Endothelial cell of umbilical vein (primary cell): ENCODE measurements at regions not wholly inside any gene's neighbourhood (a gene's known extent, or its start where the extent isn't known, plus 50 kb on each side); places are given as distances from the start of the nearest gene placed in this dataset.
"Not testable (repeated sequence)": the region's sequence is repeated elsewhere in the genome, so short reads cannot be mapped to it uniquely, and the experiment has no call there.

Experiments
- BruUV-seq: library from RNA; stranded (reverse); fragments of 400-500 nt; replicated peaks from 2 replicates; lab custom pipeline; 2021; lab: Mats Ljungman, UMichigan
- CTCF ChIA-PET: fragments of 300-600, 350-600 bp; sonication (Branson Sonifier 250); formaldehyde crosslinking; loops from one replicate; lab custom pipeline; 2021; ENCODE audit warnings: antibody characterized with exemption, inconsistent platforms; lab: Charles Lee
- POLR2A ChIA-PET: fragments of 300-600, 350-600 bp; sonication (Branson Sonifier 250); formaldehyde crosslinking; loops from one replicate; lab custom pipeline; 2021; ENCODE audit warnings: antibody characterized with exemption, inconsistent platforms; lab: Charles Lee
- DNase-seq: peaks from one replicate; pipeline ENCODE4 v3.0.0-alpha.2; 2011; ENCODE audit warnings: low read depth, low spot score
- FAIRE-seq: peaks from 2 replicates; lab custom pipeline; 2011; peaks lifted over from hg19 to GRCh38; lab: Jason Lieb, UNC
- H2AFZ ChIP-seq: 2 replicates; pipeline ENCODE4 v1.6.0; 2012; ENCODE audit warnings: low read depth, low read length, control low read depth, inconsistent platforms
- H3K27ac ChIP-seq: 2 replicates; pipeline ENCODE4 v1.5.1; 2011; ENCODE audit warnings: low read depth, mild to moderate bottlenecking, control low read depth, low read length, moderate library complexity; ENCODE audit not compliant: insufficient read depth
- H3K27me3 ChIP-seq, 2 experiments: 2 replicates each; pipeline versions ENCODE4 v1.6.0 to v1.6.1; 2011; ENCODE audit warnings: low read length in 2 of 2, mixed read lengths in 1 of 2; ENCODE audit not compliant: control insufficient read depth in 2 of 2, insufficient read depth in 2 of 2
- H3K36me3 ChIP-seq, 2 experiments: 2 replicates in 1 of 2; 3 replicates in 1 of 2; pipeline ENCODE4 v1.5.1; 2011; ENCODE audit warnings: low read length in 2 of 2, mild to moderate bottlenecking in 1 of 2, moderate library complexity in 1 of 2; ENCODE audit not compliant: control insufficient read depth in 2 of 2, insufficient read depth in 2 of 2; ENCODE audit errors: extremely low read depth in 1 of 2
- H3K4me1 ChIP-seq: 3 replicates; pipeline ENCODE4 v1.5.1; 2011; ENCODE audit warnings: mild to moderate bottlenecking, low read length; ENCODE audit not compliant: control insufficient read depth, insufficient read depth; ENCODE audit errors: extremely low read depth
- H3K4me2 ChIP-seq: 2 replicates; pipeline ENCODE4 v1.6.1; 2011; ENCODE audit warnings: low read length, control low read depth, mixed read lengths; ENCODE audit not compliant: insufficient read depth
- H3K4me3 ChIP-seq, 3 experiments: fragments of 200-600 bp in 1 of 3; sonication (generic), shearing (Covaris generic) in 1 of 3; replicated peaks in 1 of 3; 2 replicates each; pipeline ENCODE4 v1.5.1; 2011 to 2016; ENCODE audit warnings: control low read depth in 3 of 3, low read length in 3 of 3, mild to moderate bottlenecking in 2 of 3, inconsistent platforms in 1 of 3, low read depth in 1 of 3, moderate library complexity in 1 of 3; ENCODE audit not compliant: insufficient read depth in 1 of 3
- H3K79me2 ChIP-seq: 2 replicates; pipeline ENCODE4 v1.6.0; 2012; ENCODE audit warnings: low read length, inconsistent platforms; ENCODE audit not compliant: control insufficient read depth, insufficient read depth
- H3K9ac ChIP-seq: replicated peaks from 2 replicates; pipeline ENCODE3; 2011; ENCODE audit warnings: low read length, control low read depth; ENCODE audit not compliant: insufficient read depth; ENCODE audit errors: extremely low read depth
- H3K9me1 ChIP-seq: replicated peaks from 3 replicates; pipeline ENCODE4 v1.6.0; 2011; ENCODE audit warnings: mild to moderate bottlenecking, low read length; ENCODE audit not compliant: control insufficient read depth, insufficient read depth; ENCODE audit errors: extremely low read depth
- H3K9me3 ChIP-seq: replicated peaks from 2 replicates; pipeline ENCODE4 v1.5.1; 2012; ENCODE audit warnings: low read length, inconsistent platforms; ENCODE audit not compliant: control insufficient read depth, insufficient read depth
- H4K20me1 ChIP-seq: replicated peaks from 2 replicates; pipeline ENCODE3; 2011; ENCODE audit warnings: mild to moderate bottlenecking, low read length; ENCODE audit not compliant: control insufficient read depth, insufficient read depth; ENCODE audit errors: extremely low read depth
- EZH2 ChIP-seq: IDR thresholded peaks from 2 replicates; pipeline ENCODE4 v1.6.1; 2012; ENCODE audit warnings: borderline replicate concordance, low read depth, mild to moderate bottlenecking, moderate library complexity, low read length, inconsistent platforms; ENCODE audit not compliant: severe bottlenecking
- FOS ChIP-seq: IDR thresholded peaks from 2 replicates; pipeline ENCODE4 v1.6.1; 2011; ENCODE audit warnings: mild to moderate bottlenecking, low read length, moderate library complexity, borderline replicate concordance; ENCODE audit not compliant: insufficient read depth
- GATA2 ChIP-seq: IDR thresholded peaks from 2 replicates; pipeline ENCODE4 v1.7.0; 2011; ENCODE audit warnings: low read depth, mild to moderate bottlenecking, moderate library complexity, mixed read lengths, low read length; ENCODE audit not compliant: insufficient read length, insufficient read depth
- JUN ChIP-seq: IDR thresholded peaks from 2 replicates; pipeline ENCODE4 v1.6.1; 2011; ENCODE audit warnings: borderline replicate concordance, low read depth; ENCODE audit not compliant: insufficient read length, insufficient read depth
- MYC ChIP-seq: IDR thresholded peaks from one replicate; pipeline ENCODE4 v1.6.1; 2011; ENCODE audit warnings: mild to moderate bottlenecking, low read depth, low read length
- POLR2A ChIP-seq: IDR thresholded peaks from 2 replicates; pipeline ENCODE4 v1.6.1; 2012; ENCODE audit warnings: low read depth, mild to moderate bottlenecking, control low read depth, low read length
- POLR2AphosphoS5 ChIP-seq: IDR thresholded peaks from 2 replicates; pipeline ENCODE4 v1.6.1; 2012; ENCODE audit warnings: low read depth, mild to moderate bottlenecking, control low read depth, low read length, moderate library complexity; ENCODE audit not compliant: insufficient read depth
- dilution Hi-C: fragments of 300-500 bp; cut with MboI; formaldehyde crosslinking; loops from one replicate; pipeline ENCODE4 v1.15.0; 2019; ENCODE audit warnings: low sequenced_read_pairs; ENCODE audit not compliant: extremely low pct_ligation_motif_present
- intact Hi-C: fragments of 100-400 bp; cut with micrococcal nuclease; formaldehyde crosslinking; loops from one replicate; pipeline ENCODE4 v1.10.0; 2022
- TF ChIP-seq, protein P1 (sequence below): IDR thresholded peaks from 2 replicates; pipeline ENCODE4 v1.6.1; 2011; ENCODE audit not compliant: insufficient read depth, insufficient read length
- TF ChIP-seq, protein P2 (sequence below), 2 donors: IDR thresholded peaks; 1 replicate in 1 of 2; 2 replicates in 1 of 2; pipeline ENCODE4 v1.5.1; 2011; ENCODE audit warnings: low read length in 2 of 2, mild to moderate bottlenecking in 2 of 2, moderate library complexity in 2 of 2, control low read depth in 1 of 2, inconsistent platforms in 1 of 2, low read depth in 1 of 2; ENCODE audit not compliant: insufficient read depth in 1 of 2; ENCODE audit errors: extremely low read depth in 1 of 2

DNA sequence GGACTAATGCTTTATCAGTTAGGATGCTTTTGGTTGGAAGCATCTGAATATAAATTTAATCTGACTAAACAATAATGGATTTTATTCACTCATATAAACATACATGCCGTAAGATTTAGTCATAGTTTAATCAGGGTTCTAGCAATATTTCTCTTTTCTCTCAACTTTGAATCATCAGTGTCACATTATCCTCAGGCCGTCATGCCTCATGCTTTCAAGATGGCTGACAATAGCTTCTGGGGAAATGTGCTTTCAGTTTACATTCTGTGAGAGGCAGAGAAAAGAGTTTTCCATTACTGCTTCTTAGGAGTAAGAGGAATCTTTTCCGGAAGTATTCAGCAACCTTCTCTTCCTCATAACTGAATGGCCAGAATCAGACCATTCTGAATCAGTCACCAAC lies 162.2 kb downstream of the GJA1 start:
- no peak for TF ChIP-seq FOS
- TF ChIP-seq EZH2 = no peak
- TF ChIP-seq, protein P1, sequence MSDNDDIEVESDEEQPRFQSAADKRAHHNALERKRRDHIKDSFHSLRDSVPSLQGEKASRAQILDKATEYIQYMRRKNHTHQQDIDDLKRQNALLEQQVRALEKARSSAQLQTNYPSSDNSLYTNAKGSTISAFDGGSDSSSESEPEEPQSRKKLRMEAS = no peak
- TF ChIP-seq GATA2 = no peak
- no peak for TF ChIP-seq JUN
- TF ChIP-seq POLR2A = no peak
- TF ChIP-seq MYC = no peak
- no peak for TF ChIP-seq POLR2AphosphoS5
- TF ChIP-seq, protein P2, sequence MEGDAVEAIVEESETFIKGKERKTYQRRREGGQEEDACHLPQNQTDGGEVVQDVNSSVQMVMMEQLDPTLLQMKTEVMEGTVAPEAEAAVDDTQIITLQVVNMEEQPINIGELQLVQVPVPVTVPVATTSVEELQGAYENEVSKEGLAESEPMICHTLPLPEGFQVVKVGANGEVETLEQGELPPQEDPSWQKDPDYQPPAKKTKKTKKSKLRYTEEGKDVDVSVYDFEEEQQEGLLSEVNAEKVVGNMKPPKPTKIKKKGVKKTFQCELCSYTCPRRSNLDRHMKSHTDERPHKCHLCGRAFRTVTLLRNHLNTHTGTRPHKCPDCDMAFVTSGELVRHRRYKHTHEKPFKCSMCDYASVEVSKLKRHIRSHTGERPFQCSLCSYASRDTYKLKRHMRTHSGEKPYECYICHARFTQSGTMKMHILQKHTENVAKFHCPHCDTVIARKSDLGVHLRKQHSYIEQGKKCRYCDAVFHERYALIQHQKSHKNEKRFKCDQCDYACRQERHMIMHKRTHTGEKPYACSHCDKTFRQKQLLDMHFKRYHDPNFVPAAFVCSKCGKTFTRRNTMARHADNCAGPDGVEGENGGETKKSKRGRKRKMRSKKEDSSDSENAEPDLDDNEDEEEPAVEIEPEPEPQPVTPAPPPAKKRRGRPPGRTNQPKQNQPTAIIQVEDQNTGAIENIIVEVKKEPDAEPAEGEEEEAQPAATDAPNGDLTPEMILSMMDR (IDR thresholded peaks at IDR 0.05; ENCODE audit: extremely low read depth in 1 of 2, insufficient read depth in 1 of 2, low read depth in 1 of 2, low read length in 2 of 2) = no peak
- no TSS peak for BruUV-seq
- FAIRE-seq (no peak), DNase-seq (no peak)
- Histone ChIP-seq H3K4me3 (no peak overlapping the region), H3K9me1 (no peaks in the 10 kb centered on the region), H4K20me1 (no peaks in the 10 kb centered on the region), H3K4me2 (no peak overlapping the region), H2AFZ (peak overlapping the region; percentile 7), H3K36me3 (no peaks in the 10 kb centered on the region), H3K9ac (no peak overlapping the region), H3K4me1 (no peaks in the 10 kb centered on the region), H3K9me3 (no peaks in the 10 kb centered on the region), H3K79me2 (no peaks in the 10 kb centered on the region), H3K27ac (no peak overlapping the region), H3K27me3 (no peaks in the 10 kb centered on the region)
- intact Hi-C loops (no loop called here), dilution Hi-C loops (no loop called here)
- CTCF ChIA-PET = no interaction called here
- POLR2A ChIA-PET = no interaction called here

DNA sequence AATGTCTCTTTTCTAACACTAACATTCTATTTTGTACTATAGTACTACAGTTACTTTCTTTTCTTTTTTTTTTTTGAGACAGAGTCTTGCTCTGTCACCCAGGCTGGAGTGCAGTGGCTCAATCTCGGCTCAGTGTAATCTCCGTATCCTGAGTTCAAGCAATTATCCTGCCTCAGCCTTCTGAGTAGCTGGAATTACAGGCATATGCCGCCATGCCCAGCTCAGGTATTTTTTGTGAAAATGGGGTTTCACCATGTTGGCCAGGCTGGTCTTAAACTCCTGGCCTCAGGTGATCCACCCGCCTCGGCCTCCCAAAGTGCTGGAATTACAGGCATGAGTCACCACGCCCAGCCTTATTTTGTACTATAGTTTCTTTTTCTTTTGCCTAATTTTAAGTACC lies 163.9 kb downstream of the GJA1 start:
- POLR2A ChIA-PET, H3K27me3 ChIP-seq: not testable (repeated sequence)
- CTCF ChIA-PET = interaction anchor here (1.1 kb wide), 1 partner anchor 10 kb away, joined by 3 read pairs; no protein-coding TSS in a partner anchor

More for the DNA sequence above, 163.9 kb downstream of the GJA1 start:
- H4K20me1 ChIP-seq, FAIRE-seq, H3K9me1 ChIP-seq, H3K36me3 ChIP-seq, H3K79me2 ChIP-seq, H3K27ac ChIP-seq, H3K4me2 ChIP-seq, dilution Hi-C loops, intact Hi-C loops, H2AFZ ChIP-seq, BruUV-seq, H3K4me3 ChIP-seq, H3K9me3 ChIP-seq, H3K9ac ChIP-seq, DNase-seq, H3K4me1 ChIP-seq: not testable (repeated sequence)
